Gastrocnemius medialis (tissue), 4 donors: ENCODE measurements at regions not wholly inside any gene's neighbourhood (a gene's known extent, or its start where the extent isn't known, plus 50 kb on each side); places are given as distances from the start of the nearest gene placed in this dataset.

Source experiments
- ATAC-seq, 2 donors: fragments of 150-250 bp; one replicate each; pipeline ENCODE4 v1.9.1; 2016
- DNase-seq, 2 donors: peaks; one replicate each; pipeline ENCODE4 v3.0.0-alpha.2; 2019
- H3K27ac ChIP-seq, 4 donors: fragments of 200-600 bp; sonication (generic); 1 replicate in 1 of 4; 2 replicates in 3 of 4; pipeline ENCODE4 v1.5.1; 2016 to 2018; ENCODE audit warnings: mild to moderate bottlenecking in 2 of 4, moderate library complexity in 1 of 4
- H3K27me3 ChIP-seq, 3 donors: fragments of 200-600 bp; sonication (generic) in 2 of 3; 1 replicate in 1 of 3; 2 replicates in 2 of 3; pipeline versions ENCODE4 v1.5.1 to v1.6.0; 2016 to 2019; ENCODE audit warnings: mild to moderate bottlenecking in 1 of 3, moderate library complexity in 1 of 3
- H3K36me3 ChIP-seq, 2 donors: fragments of 200-600 bp; sonication (generic) in 1 of 2; one replicate each; pipeline ENCODE4 v1.5.1; 2017 to 2018
- H3K4me1 ChIP-seq, 2 donors: fragments of 200-600 bp; sonication (generic) in 1 of 2; one replicate each; pipeline ENCODE4 v1.5.1; 2016 to 2017; ENCODE audit warnings: mild to moderate bottlenecking in 2 of 2
- H3K4me3 ChIP-seq, 4 donors: fragments of 200-600 bp; sonication (generic) in 3 of 4; 1 replicate in 1 of 4; 2 replicates in 3 of 4; pipeline ENCODE4 v1.5.1; 2016 to 2019; ENCODE audit warnings: mild to moderate bottlenecking in 2 of 4
- H3K9me3 ChIP-seq, 3 donors: fragments of 200-600 bp; sonication (generic) in 2 of 3; 1 replicate in 1 of 3; 2 replicates in 2 of 3; pipeline ENCODE4 v1.5.1; 2016 to 2019
- POLR2A ChIP-seq, 2 donors: fragments of 450-650 bp; IDR thresholded peaks; one replicate each; pipeline ENCODE4 v1.6.1; 2017; ENCODE audit warnings: antibody characterized with exemption in 2 of 2, mild to moderate bottlenecking in 2 of 2, moderate library complexity in 2 of 2
- in situ Hi-C, 4 donors: fragments of 200-750 bp; cut with MboI; loops; one replicate each; pipeline versions ENCODE4 v1.15.0 to v1.8.0; 2017; ENCODE audit warnings: low sequenced_read_pairs in 4 of 4
- intact Hi-C: fragments of 100-400 bp; cut with DNase I; formaldehyde crosslinking; loops from one replicate; pipeline ENCODE4 v1.15.1; 2023; ENCODE audit warnings: low total_unique reads
- TF ChIP-seq, protein P1 (sequence below), 5 experiments: fragments of 450-650 bp in 3 of 5; fragments of 200-600 bp in 2 of 5; sonication (generic) in 2 of 5; IDR thresholded peaks in 4 of 5; conservative IDR thresholded peaks in 1 of 5; 1 replicate in 4 of 5; 2 replicates in 1 of 5; pipeline ENCODE4 v1.5.1; 2016 to 2019; ENCODE audit warnings: antibody characterized with exemption in 5 of 5, mild to moderate bottlenecking in 3 of 5, moderate library complexity in 3 of 5

DNA sequence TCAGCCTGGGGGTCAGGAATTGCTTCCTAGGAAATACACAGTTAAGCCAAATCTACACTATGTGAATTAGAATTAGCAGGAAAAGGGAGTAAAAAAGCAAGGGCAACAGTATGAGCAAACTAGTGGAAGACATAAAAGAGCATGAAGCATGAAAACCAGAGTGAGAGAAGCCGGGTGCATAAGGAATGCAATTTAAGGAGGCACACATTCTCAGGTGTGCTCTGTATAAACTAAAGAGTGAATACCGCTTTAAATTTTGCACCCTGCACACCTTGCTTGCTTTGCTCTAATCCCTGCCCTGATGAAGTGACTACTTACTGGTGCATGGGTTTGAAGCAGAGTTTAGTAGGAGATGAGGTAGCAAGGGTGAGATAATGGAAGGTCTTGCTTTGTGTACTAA lies 65.7 kb upstream of the EPHA4 start:
- in situ Hi-C loops (no loop called here), intact Hi-C loops (no loop called here)
- Histone ChIP-seq H3K9me3 (no peaks in the 10 kb centered on the region), H3K27me3 (no peaks in the 10 kb centered on the region), H3K4me1 (no peaks in the 10 kb centered on the region), H3K36me3 (no peaks in the 10 kb centered on the region), H3K4me3 (no peak overlapping the region), H3K27ac (no peak overlapping the region)
- TF ChIP-seq, protein P1, sequence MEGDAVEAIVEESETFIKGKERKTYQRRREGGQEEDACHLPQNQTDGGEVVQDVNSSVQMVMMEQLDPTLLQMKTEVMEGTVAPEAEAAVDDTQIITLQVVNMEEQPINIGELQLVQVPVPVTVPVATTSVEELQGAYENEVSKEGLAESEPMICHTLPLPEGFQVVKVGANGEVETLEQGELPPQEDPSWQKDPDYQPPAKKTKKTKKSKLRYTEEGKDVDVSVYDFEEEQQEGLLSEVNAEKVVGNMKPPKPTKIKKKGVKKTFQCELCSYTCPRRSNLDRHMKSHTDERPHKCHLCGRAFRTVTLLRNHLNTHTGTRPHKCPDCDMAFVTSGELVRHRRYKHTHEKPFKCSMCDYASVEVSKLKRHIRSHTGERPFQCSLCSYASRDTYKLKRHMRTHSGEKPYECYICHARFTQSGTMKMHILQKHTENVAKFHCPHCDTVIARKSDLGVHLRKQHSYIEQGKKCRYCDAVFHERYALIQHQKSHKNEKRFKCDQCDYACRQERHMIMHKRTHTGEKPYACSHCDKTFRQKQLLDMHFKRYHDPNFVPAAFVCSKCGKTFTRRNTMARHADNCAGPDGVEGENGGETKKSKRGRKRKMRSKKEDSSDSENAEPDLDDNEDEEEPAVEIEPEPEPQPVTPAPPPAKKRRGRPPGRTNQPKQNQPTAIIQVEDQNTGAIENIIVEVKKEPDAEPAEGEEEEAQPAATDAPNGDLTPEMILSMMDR (IDR thresholded peaks at IDR 0.05 in 4 of 5, conservative IDR thresholded peaks at IDR 0.05 in 1 of 5) = no peak
- no peak for TF ChIP-seq POLR2A (IDR thresholded peaks at IDR 0.05)
- no peak for ATAC-seq
- no peak for DNase-seq

DNA sequence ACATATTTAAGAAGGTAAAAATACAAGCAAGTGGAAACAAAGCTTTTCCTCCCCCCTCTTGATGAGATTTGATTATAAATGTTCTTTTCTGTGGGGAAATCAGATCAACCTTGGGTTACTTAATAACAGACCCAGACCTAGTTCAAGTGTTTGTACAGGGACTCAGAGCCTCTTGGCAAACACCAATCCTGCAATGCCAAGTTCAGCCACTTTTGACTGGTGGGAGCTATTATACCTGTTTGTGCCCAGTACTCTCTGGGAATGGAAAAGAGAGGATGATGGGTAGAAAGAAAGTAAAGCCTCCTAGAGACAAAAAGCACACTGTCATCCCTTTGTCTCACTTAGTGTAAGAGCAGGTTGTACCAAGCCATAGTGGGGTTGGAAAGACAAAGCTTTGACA lies 63.8 kb upstream of the EPHA4 start:
- Histone ChIP-seq H3K4me1 (no peaks in the 10 kb centered on the region), H3K4me3 (no peak overlapping the region), H3K27me3 (no peaks in the 10 kb centered on the region), H3K9me3 (no peaks in the 10 kb centered on the region), H3K27ac (no peak overlapping the region), H3K36me3 (no peaks in the 10 kb centered on the region)
- DNase-seq (no peak), ATAC-seq (no peak)
- in situ Hi-C loops = no loop called here
- TF ChIP-seq, protein P1 (IDR thresholded peaks at IDR 0.05 in 4 of 5, conservative IDR thresholded peaks at IDR 0.05 in 1 of 5) = no peak
- TF ChIP-seq POLR2A (IDR thresholded peaks at IDR 0.05) = no peak
- intact Hi-C loops = no loop called here

DNA sequence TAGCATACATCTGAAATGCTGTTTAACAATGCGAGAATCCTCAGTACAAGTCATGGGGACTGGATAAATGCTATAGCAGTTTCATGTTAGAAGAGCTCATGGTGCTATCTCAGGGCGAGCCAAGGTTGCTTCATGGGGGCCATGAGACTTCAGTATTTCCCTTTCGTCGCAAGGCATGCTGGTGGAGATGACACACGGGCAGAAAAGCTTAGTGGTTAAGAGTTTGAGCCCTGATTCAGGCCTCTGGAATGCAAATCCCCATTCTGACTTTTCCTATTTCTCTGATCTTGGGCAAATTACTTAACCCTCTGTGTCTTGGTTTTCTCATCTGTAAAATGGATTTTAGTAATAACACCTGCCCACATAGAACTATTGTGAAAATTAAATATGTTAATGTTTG lies 57.4 kb upstream of the EPHA4 start:
- Histone ChIP-seq H3K27ac (no peak overlapping the region), H3K27me3 (no peaks in the 10 kb centered on the region), H3K4me3 (no peak overlapping the region), H3K36me3 (no peaks in the 10 kb centered on the region), H3K9me3 (no peaks in the 10 kb centered on the region), H3K4me1 (no peaks in the 10 kb centered on the region)
- intact Hi-C loops (no loop called here), in situ Hi-C loops (no loop called here)
- no peak for DNase-seq
- ATAC-seq = no peak
- TF ChIP-seq POLR2A (IDR thresholded peaks at IDR 0.05) = no peak
- TF ChIP-seq, protein P1 (IDR thresholded peaks at IDR 0.05 in 4 of 5, conservative IDR thresholded peaks at IDR 0.05 in 1 of 5) = no peak

DNA sequence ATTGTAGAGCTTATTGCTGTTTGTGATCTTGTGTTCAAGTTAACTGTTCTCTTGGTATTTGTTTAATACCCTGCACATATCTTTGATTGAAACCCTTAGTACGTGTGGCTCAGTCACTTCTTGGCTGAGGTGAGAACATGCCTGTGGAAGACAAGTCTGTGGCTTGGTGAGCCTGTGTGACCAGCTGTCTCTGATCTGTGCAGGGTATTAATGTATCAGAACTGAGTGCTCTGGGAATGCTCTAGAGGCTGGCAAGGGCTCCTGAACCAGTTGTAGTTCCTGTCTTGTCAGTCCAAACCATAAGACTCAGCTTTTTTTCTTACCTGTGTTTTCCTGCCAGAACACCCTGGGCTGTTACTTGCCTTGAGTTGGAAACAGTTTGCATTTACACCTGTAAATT lies 52.4 kb upstream of the EPHA4 start:
- H3K27me3 ChIP-seq = no peaks in the 10 kb centered on the region
- no peaks in the 10 kb centered on the region for H3K36me3 ChIP-seq
- in situ Hi-C loops (no loop called here), intact Hi-C loops (no loop called here)
- no peaks in the 10 kb centered on the region for H3K9me3 ChIP-seq
- ATAC-seq (no peak), DNase-seq (no peak)
- TF ChIP-seq POLR2A (IDR thresholded peaks at IDR 0.05) = no peak
- TF ChIP-seq, protein P1 (IDR thresholded peaks at IDR 0.05 in 4 of 5, conservative IDR thresholded peaks at IDR 0.05 in 1 of 5) = no peak
- H3K4me3 ChIP-seq = no peak overlapping the region
- H3K27ac ChIP-seq = no peak overlapping the region
- no peaks in the 10 kb centered on the region for H3K4me1 ChIP-seq
